GM12878 (cell line): ENCODE measurements at regions not wholly inside any gene's neighbourhood (a gene's known extent, or its start where the extent isn't known, plus 50 kb on each side); places are given as distances from the start of the nearest gene placed in this dataset.

Experiments used
- ATAC-seq: fragments of 200-7000 bp; cut with Tn5 transposase; 3 replicates; pipeline ENCODE4 v1.9.1; 2020; ENCODE audit warnings: mild to moderate bottlenecking, moderate library complexity
- BruUV-seq: library from RNA; stranded (reverse); fragments of 400-500 nt; replicated peaks from 2 replicates; lab custom pipeline; 2021; lab: Mats Ljungman, UMichigan
- CTCF ChIA-PET: fragments of 300-600 bp; sonication (Branson Sonifier 250); formaldehyde crosslinking; extraction: SDS; loops from one replicate; lab custom pipeline; 2021; ENCODE audit warnings: inconsistent platforms; lab: Yijun Ruan, JAX
- POLR2A ChIA-PET: fragments of 350-600 bp; formaldehyde crosslinking; extraction: SDS; loops from one replicate; lab custom pipeline; 2021; ENCODE audit warnings: inconsistent platforms; lab: Charles Lee
- RAD21 ChIA-PET: fragments of 300-600 bp; sonication (Branson Sonifier 250); formaldehyde crosslinking; loops from one replicate; lab custom pipeline; 2023; ENCODE audit warnings: antibody characterized with exemption; ENCODE audit not compliant: unreplicated experiment; lab: Charles Lee
- SMC1A ChIA-PET: fragments of 300-600 bp; sonication (Branson Sonifier 250); formaldehyde crosslinking; loops from one replicate; lab custom pipeline; 2023; ENCODE audit not compliant: unreplicated experiment, uncharacterized antibody; lab: Charles Lee
- DNase-seq: peaks from one replicate; pipeline ENCODE4 v3.0.0-alpha.2; 2011; ENCODE audit warnings: low read depth, low spot score
- FAIRE-seq: peaks from 3 replicates; lab custom pipeline; 2011; peaks lifted over from hg19 to GRCh38; lab: Jason Lieb, UNC
- H2AFZ ChIP-seq: 2 replicates; pipeline ENCODE4 v1.6.0; 2011; ENCODE audit warnings: low read depth, low read length, control low read depth; ENCODE audit not compliant: control insufficient read depth
- H3K27ac ChIP-seq: 2 replicates; pipeline ENCODE4 v1.5.1; 2011; ENCODE audit warnings: control low read depth; ENCODE audit not compliant: control insufficient read depth, insufficient read depth
- H3K27me3 ChIP-seq, 2 experiments: replicated peaks in 1 of 2; 2 replicates each; pipeline versions ENCODE4 v1.6.0 to v1.6.1; 2011; ENCODE audit warnings: low read length in 1 of 2; ENCODE audit not compliant: control insufficient read depth in 2 of 2, insufficient read depth in 2 of 2
- H3K36me3 ChIP-seq, 2 experiments: 2 replicates each; pipeline ENCODE4 v1.5.1; 2011; ENCODE audit warnings: low read length in 1 of 2; ENCODE audit not compliant: control insufficient read depth in 2 of 2, insufficient read depth in 2 of 2
- H3K4me1 ChIP-seq: 2 replicates; pipeline ENCODE4 v1.6.1; 2011; ENCODE audit warnings: mild to moderate bottlenecking, low read length, moderate library complexity, mixed read lengths; ENCODE audit not compliant: control insufficient read depth, insufficient read depth
- H3K4me2 ChIP-seq: 2 replicates; pipeline ENCODE4 v1.6.0; 2011; ENCODE audit warnings: control low read depth; ENCODE audit not compliant: control insufficient read depth, insufficient read depth
- H3K4me3 ChIP-seq: fragments of 200-600 bp; sonication (generic); 2 replicates; pipeline ENCODE4 v1.5.1; 2016
- H3K79me2 ChIP-seq: 2 replicates; pipeline ENCODE4 v1.6.0; 2011; ENCODE audit warnings: low read length; ENCODE audit not compliant: control insufficient read depth, insufficient read depth
- H3K9ac ChIP-seq: 2 replicates; pipeline ENCODE4 v1.8.0; 2011; ENCODE audit warnings: low read length, control low read depth, mixed read lengths; ENCODE audit not compliant: control insufficient read depth, insufficient read depth
- H3K9me3 ChIP-seq: replicated peaks from 3 replicates; pipeline ENCODE4 v1.5.1; 2011; ENCODE audit warnings: mild to moderate bottlenecking, low read length; ENCODE audit not compliant: control insufficient read depth, insufficient read depth
- H4K20me1 ChIP-seq: 2 replicates; pipeline ENCODE4 v1.6.0; 2011; ENCODE audit not compliant: control insufficient read depth, insufficient read depth
- ATF7 ChIP-seq: fragments of 450-650 bp; IDR thresholded peaks from 2 replicates; pipeline ENCODE4 v1.6.1; 2016; ENCODE audit warnings: low read depth, mild to moderate bottlenecking
- BHLHE40 ChIP-seq, 2 experiments: fragments of 450-650 bp in 1 of 2; IDR thresholded peaks; 2 replicates each; pipeline ENCODE4 v1.6.1; 2011 to 2017; ENCODE audit warnings: low read depth in 2 of 2, borderline replicate concordance in 1 of 2, improper control_type of control experiment in 1 of 2, low read length in 1 of 2, mild to moderate bottlenecking in 1 of 2
- CTCF ChIP-seq, 3 experiments: IDR thresholded peaks in 2 of 3; conservative IDR thresholded peaks in 1 of 3; 2 replicates each; pipeline ENCODE4 v1.5.1; 2011; ENCODE audit warnings: low read depth in 3 of 3, low read length in 3 of 3, mild to moderate bottlenecking in 3 of 3, control low read depth in 2 of 3, moderate library complexity in 2 of 3, inconsistent platforms in 1 of 3, mixed read lengths in 1 of 3; ENCODE audit not compliant: control insufficient read depth in 2 of 3, insufficient read depth in 1 of 3; ENCODE audit errors: extremely low read depth in 1 of 3
- GABPA ChIP-seq: IDR thresholded peaks from 2 replicates; pipeline ENCODE4 v1.6.1; 2014; ENCODE audit warnings: antibody characterized with exemption, low read depth, mild to moderate bottlenecking, inconsistent platforms
- HDAC2 ChIP-seq: fragments of 200-600 bp; sonication (generic); IDR thresholded peaks from 2 replicates; pipeline ENCODE4 v1.6.1; 2017
- KLF5 ChIP-seq: fragments of 450-650 bp; IDR thresholded peaks from 2 replicates; pipeline ENCODE4 v1.6.1; 2014; ENCODE audit warnings: mild to moderate bottlenecking; ENCODE audit not compliant: partially characterized antibody
- MTA3 ChIP-seq: IDR thresholded peaks from 2 replicates; pipeline ENCODE4 v1.6.1; 2012; ENCODE audit warnings: low read length, inconsistent platforms, borderline replicate concordance
- NFIC ChIP-seq: IDR thresholded peaks from 2 replicates; pipeline ENCODE4 v1.6.1; 2012; ENCODE audit warnings: low read depth, mild to moderate bottlenecking, inconsistent platforms, low read length, moderate library complexity
- POU2F2 ChIP-seq: IDR thresholded peaks from 3 replicates; pipeline ENCODE4 v1.6.1; 2011; ENCODE audit warnings: low read depth, mild to moderate bottlenecking, low read length, borderline replicate concordance
- RAD21 ChIP-seq: IDR thresholded peaks from 2 replicates; pipeline ENCODE4 v1.6.1; 2011; ENCODE audit warnings: mild to moderate bottlenecking, low read depth, low read length, moderate library complexity; ENCODE audit not compliant: insufficient read depth
- SKIL ChIP-seq: fragments of 450-650 bp; IDR thresholded peaks from 2 replicates; pipeline ENCODE4 v1.6.1; 2017; ENCODE audit warnings: mild to moderate bottlenecking, low read depth, inconsistent platforms; ENCODE audit not compliant: poor library complexity, severe bottlenecking
- SMARCA5 ChIP-seq: fragments of 450-650 bp; IDR thresholded peaks from 2 replicates; pipeline ENCODE4 v1.6.1; 2017; ENCODE audit warnings: mild to moderate bottlenecking
- SRF ChIP-seq, 2 experiments: IDR thresholded peaks; 2 replicates each; pipeline ENCODE4 v1.6.1; 2011; ENCODE audit warnings: low read depth in 2 of 2, low read length in 2 of 2, mild to moderate bottlenecking in 1 of 2, moderate library complexity in 1 of 2
- YY1 ChIP-seq: IDR thresholded peaks from 2 replicates; pipeline ENCODE4 v1.6.1; 2011; ENCODE audit warnings: low read depth, mild to moderate bottlenecking, low read length
- ZBTB11 ChIP-seq: fragments of 450-650 bp; formaldehyde crosslinking; IDR thresholded peaks from 2 replicates; pipeline ENCODE4 v1.5.0; 2022; ENCODE audit warnings: mild to moderate bottlenecking, missing genetic modification characterization
- ZNF24 ChIP-seq: fragments of 450-650 bp; IDR thresholded peaks from 2 replicates; pipeline ENCODE4 v1.6.1; 2017; ENCODE audit warnings: antibody characterized with exemption, mild to moderate bottlenecking
- WGBS: methylation state at CpG from one replicate; pipeline ENCODE4 v1.1.6; 2016; ENCODE audit warnings: low lambda C conversion rate; ENCODE audit not compliant: insufficient replicate concordance, insufficient coverage; ENCODE audit errors: missing lambda C conversion rate; 5-methylcytosine and 5-hydroxymethylcytosine counted together
- in situ Hi-C: fragments of 300-500 bp; cut with MboI; formaldehyde crosslinking; loops from 9 replicates; pipeline ENCODE4 v1.14.3; 2018; ENCODE audit warnings: mixed read lengths
- intact Hi-C: fragments of 100-400 bp; cut with micrococcal nuclease; formaldehyde crosslinking; loops from one replicate; pipeline ENCODE4 v1.14.2; 2022; ENCODE audit not compliant: unreplicated experiment

GRCh38 chr13:74043237-74043636, 91.0 kb downstream of the KLF12 start (continued):
- TF ChIP-seq ZBTB11, result no peak
- TF ChIP-seq POU2F2, result no peak
- TF ChIP-seq ZNF24, result no peak
- no peak for TF ChIP-seq NFIC

- Histone ChIP-seq H3K27ac (no peak overlapping the region), H3K27me3 (no peaks in the 10 kb centered on the region), H3K4me2 (no peak overlapping the region), H3K4me3 (no peak overlapping the region), H3K36me3 (no peaks in the 10 kb centered on the region), H3K4me1 (no peaks in the 10 kb centered on the region; the same call in 1 of the 2 replicates), H2AFZ (no peak overlapping the region), H4K20me1 (no peaks in the 10 kb centered on the region), H3K9me3 (no peaks in the 10 kb centered on the region), H3K79me2 (no peaks in the 10 kb centered on the region; the same call in 1 of the 2 replicates), H3K9ac (no peak overlapping the region)
- intact Hi-C loops (loop anchor here (1.0 kb wide), 1 partner anchor 204 kb away; no protein-coding TSS in a partner anchor), in situ Hi-C loops (no loop called here)
- DNase-seq, result no peak
- ChIA-PET POLR2A (no interaction called here), RAD21 (interaction anchor here (1.1 to 4.1 kb wide), 4 partner anchors 12 to 247 kb away, joined by 4 to 12 read pairs (median 6); no protein-coding TSS in a partner anchor), SMC1A (interaction anchor here (1.0 to 3.1 kb wide), 11 partner anchors 10 to 204 kb away, joined by 3 to 11 read pairs (median 6); no protein-coding TSS in a partner anchor), CTCF (interaction anchor here (1.0 to 3.6 kb wide), 13 partner anchors 12 to 279 kb away, joined by 3 to 21 read pairs (median 4); no protein-coding TSS in a partner anchor)
- ATAC-seq, result peak; percentile 100
- WGBS, result 0% methylated on average over 4 of the region's 4 CpGs
- no TSS peak for BruUV-seq
- FAIRE-seq, result peak; percentile 87
- no peak for TF ChIP-seq ATF7
- peak; percentile 85 for TF ChIP-seq YY1
- TF ChIP-seq HDAC2, result no peak
- 0 out of 2 replicates have a peak, but pooled peaks have one; percentile 40 for TF ChIP-seq SMARCA5
- no peak for TF ChIP-seq SKIL
- no peak for TF ChIP-seq KLF5
- TF ChIP-seq BHLHE40 (IDR thresholded peaks at IDR 0.05; ENCODE audit: borderline replicate concordance in 1 of 2, low read depth in 2 of 2, low read length in 1 of 2), result peak in 1 of 2 experiments; percentile 21; a peak in 1 of 4 replicates
- TF ChIP-seq MTA3, result no peak
- TF ChIP-seq SRF (IDR thresholded peaks at IDR 0.05; ENCODE audit: low read depth in 2 of 2, low read length in 2 of 2), result 0 out of 4 replicates have a peak, but pooled peaks of 1 of the 2 experiments have one; percentile 39
- no peak for TF ChIP-seq GABPA
- peak; percentile 82 to 88 (median 87) for TF ChIP-seq CTCF (IDR thresholded peaks at IDR 0.05 in 2 of 3, conservative IDR thresholded peaks at IDR 0.05 in 1 of 3; ENCODE audit: control insufficient read depth in 2 of 3, extremely low read depth in 1 of 3, insufficient read depth in 1 of 3, low read depth in 3 of 3, low read length in 3 of 3)
- peak; percentile 75 for TF ChIP-seq RAD21
These were observed 94.0 kb downstream of the KLF12 start for GRCh38 chr13:74040200-74040599.
